Transverse colon (tissue), 4 donors: ENCODE measurements at regions not wholly inside any gene's neighbourhood (a gene's known extent, or its start where the extent isn't known, plus 50 kb on each side); places are given as distances from the start of the nearest gene placed in this dataset.

Experiments
- DNase-seq: peaks from one replicate; pipeline ENCODE4 v3.0.0-alpha.2; 2019
- H3K27ac ChIP-seq, 4 donors: fragments of 200-600 bp; sonication (generic); 2 replicates each; pipeline ENCODE4 v1.5.1; 2016 to 2018; ENCODE audit warnings: inconsistent platforms in 4 of 4
- H3K27me3 ChIP-seq: fragments of 200-600 bp; sonication (generic); 2 replicates; pipeline ENCODE4 v1.5.1; 2017; ENCODE audit warnings: inconsistent platforms
- H3K36me3 ChIP-seq, 4 donors: fragments of 200-600 bp; sonication (generic); 2 replicates each; pipeline ENCODE4 v1.5.1; 2017 to 2019; ENCODE audit warnings: inconsistent platforms in 4 of 4
- H3K4me1 ChIP-seq, 4 donors: fragments of 200-600 bp; sonication (generic); 2 replicates each; pipeline ENCODE4 v1.5.1; 2017 to 2020; ENCODE audit warnings: inconsistent platforms in 4 of 4
- H3K4me3 ChIP-seq, 4 donors: fragments of 200-600 bp; sonication (generic); 1 replicate in 1 of 4; 2 replicates in 3 of 4; pipeline versions ENCODE4 v1.5.1 to v1.6.1; 2017 to 2019; ENCODE audit warnings: inconsistent platforms in 4 of 4
- H3K9me3 ChIP-seq, 2 donors: fragments of 200-600 bp; sonication (generic); 2 replicates each; pipeline ENCODE4 v1.5.1; 2017 to 2019; ENCODE audit warnings: inconsistent platforms in 2 of 2
- EP300 ChIP-seq: sonication (generic); formaldehyde crosslinking; IDR thresholded peaks from one replicate; pipeline ENCODE4 v1.6.1; 2017; ENCODE audit warnings: antibody characterized with exemption, low read depth
- POLR2A ChIP-seq: fragments of 450-650 bp; IDR thresholded peaks from one replicate; pipeline ENCODE4 v1.6.1; 2016; ENCODE audit warnings: antibody characterized with exemption, mild to moderate bottlenecking, moderate library complexity
- POLR2AphosphoS5 ChIP-seq, 3 donors: sonication (generic); formaldehyde crosslinking; IDR thresholded peaks; one replicate each; pipeline ENCODE4 v1.6.1; 2016; ENCODE audit warnings: antibody characterized with exemption in 3 of 3
- WGBS, 2 donors: methylation state at CpG; one replicate each; pipeline ENCODE4 v1.1.5; 2018; ENCODE audit warnings: low coverage in 1 of 2; 5-methylcytosine and 5-hydroxymethylcytosine counted together
- in situ Hi-C, 4 donors: fragments of 200-750 bp; cut with MboI; loops; one replicate each; pipeline versions ENCODE4 v1.15.0 to v1.15.1; 2017; ENCODE audit warnings: low sequenced_read_pairs in 3 of 4, low pct_ligation_motif_present in 1 of 4, low pct_unique_long_range_greater_than_20kb in 1 of 4
- intact Hi-C: fragments of 100-400 bp; cut with DNase I; formaldehyde crosslinking; loops from one replicate; pipeline ENCODE4 v1.15.1; 2023; ENCODE audit warnings: low total_unique reads
- TF ChIP-seq, protein P1 (sequence below), 5 experiments: fragments of 200-600 bp in 3 of 5; fragments of 450-650 bp in 2 of 5; sonication (generic) in 3 of 5; IDR thresholded peaks; 1 replicate in 2 of 5; 2 replicates in 3 of 5; pipeline ENCODE4 v1.5.1; 2016 to 2017; ENCODE audit warnings: antibody characterized with exemption in 5 of 5, inconsistent platforms in 3 of 5, mild to moderate bottlenecking in 2 of 5, moderate library complexity in 1 of 5

DNA sequence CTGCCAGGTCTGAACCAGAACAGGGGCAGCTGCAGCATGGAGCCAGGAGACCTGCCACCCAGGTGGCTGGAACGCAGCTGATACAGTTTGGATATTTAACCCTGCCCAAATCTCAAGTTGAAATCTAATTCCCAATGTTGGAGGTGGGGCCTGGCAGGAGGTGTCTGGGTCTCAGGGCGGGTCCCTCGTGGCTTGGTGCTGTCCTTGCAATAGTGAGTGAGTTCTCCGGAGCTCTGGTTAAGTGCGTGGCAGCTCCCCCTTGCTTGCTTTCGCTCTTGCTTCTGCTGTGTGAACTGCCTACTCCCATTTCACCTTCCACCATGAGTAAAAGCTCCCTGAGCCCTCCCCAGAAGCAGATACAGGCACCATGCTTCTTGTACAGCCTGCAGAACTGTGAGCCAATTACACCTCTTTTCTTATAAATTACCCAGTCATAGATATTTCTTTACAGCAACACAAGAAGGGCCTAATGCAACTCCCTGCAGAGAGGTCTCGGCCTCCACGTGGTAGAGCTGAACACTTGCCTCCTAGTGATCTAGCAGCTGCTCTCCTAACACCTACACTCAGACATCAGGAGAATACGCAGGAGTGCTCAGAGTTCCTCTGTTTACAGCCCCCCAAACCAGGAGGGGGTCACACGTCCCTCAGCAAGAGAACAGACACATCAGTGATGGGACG is 203.7 kb downstream of the CTTN start:
- no peaks in the 10 kb centered on the region for H3K9me3 ChIP-seq
- intact Hi-C loops (no loop called here), in situ Hi-C loops (no loop called here)
- TF ChIP-seq EP300 (no peak), POLR2AphosphoS5 (IDR thresholded peaks at IDR 0.05) (no peak), POLR2A (no peak)
- TF ChIP-seq, protein P1, sequence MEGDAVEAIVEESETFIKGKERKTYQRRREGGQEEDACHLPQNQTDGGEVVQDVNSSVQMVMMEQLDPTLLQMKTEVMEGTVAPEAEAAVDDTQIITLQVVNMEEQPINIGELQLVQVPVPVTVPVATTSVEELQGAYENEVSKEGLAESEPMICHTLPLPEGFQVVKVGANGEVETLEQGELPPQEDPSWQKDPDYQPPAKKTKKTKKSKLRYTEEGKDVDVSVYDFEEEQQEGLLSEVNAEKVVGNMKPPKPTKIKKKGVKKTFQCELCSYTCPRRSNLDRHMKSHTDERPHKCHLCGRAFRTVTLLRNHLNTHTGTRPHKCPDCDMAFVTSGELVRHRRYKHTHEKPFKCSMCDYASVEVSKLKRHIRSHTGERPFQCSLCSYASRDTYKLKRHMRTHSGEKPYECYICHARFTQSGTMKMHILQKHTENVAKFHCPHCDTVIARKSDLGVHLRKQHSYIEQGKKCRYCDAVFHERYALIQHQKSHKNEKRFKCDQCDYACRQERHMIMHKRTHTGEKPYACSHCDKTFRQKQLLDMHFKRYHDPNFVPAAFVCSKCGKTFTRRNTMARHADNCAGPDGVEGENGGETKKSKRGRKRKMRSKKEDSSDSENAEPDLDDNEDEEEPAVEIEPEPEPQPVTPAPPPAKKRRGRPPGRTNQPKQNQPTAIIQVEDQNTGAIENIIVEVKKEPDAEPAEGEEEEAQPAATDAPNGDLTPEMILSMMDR (IDR thresholded peaks at IDR 0.05), result no peak
- H3K4me1 ChIP-seq, result no peaks in the 10 kb centered on the region
- DNase-seq, result no peak
- no peaks in the 10 kb centered on the region for H3K27me3 ChIP-seq
- no peaks in the 10 kb centered on the region for H3K36me3 ChIP-seq
- H3K27ac ChIP-seq, result no peak overlapping the region
- WGBS, 2 donors, result 75 to 77% methylated on average over 4 to 11 of the region's 11 CpGs
- H3K4me3 ChIP-seq, result no peak overlapping the region

- TF ChIP-seq POLR2A (no peak), POLR2AphosphoS5 (IDR thresholded peaks at IDR 0.05) (no peak), EP300 (no peak)
- TF ChIP-seq, protein P1 (IDR thresholded peaks at IDR 0.05), result no peak
- intact Hi-C loops, result no loop called here
- WGBS, 2 donors, result 75 to 80% methylated on average over 2 to 10 of the region's 10 CpGs
- no peaks in the 10 kb centered on the region for H3K36me3 ChIP-seq
- no peaks in the 10 kb centered on the region for H3K4me1 ChIP-seq
- H3K27ac ChIP-seq, result no peak overlapping the region
- no peaks in the 10 kb centered on the region for H3K27me3 ChIP-seq
- H3K4me3 ChIP-seq, result no peak overlapping the region
- no peaks in the 10 kb centered on the region for H3K9me3 ChIP-seq
- DNase-seq, result no peak
- in situ Hi-C loops, result no loop called here
Observed at GRCh38 chr11:70603114-70603755, 204.9 kb downstream of the CTTN start.

DNA sequence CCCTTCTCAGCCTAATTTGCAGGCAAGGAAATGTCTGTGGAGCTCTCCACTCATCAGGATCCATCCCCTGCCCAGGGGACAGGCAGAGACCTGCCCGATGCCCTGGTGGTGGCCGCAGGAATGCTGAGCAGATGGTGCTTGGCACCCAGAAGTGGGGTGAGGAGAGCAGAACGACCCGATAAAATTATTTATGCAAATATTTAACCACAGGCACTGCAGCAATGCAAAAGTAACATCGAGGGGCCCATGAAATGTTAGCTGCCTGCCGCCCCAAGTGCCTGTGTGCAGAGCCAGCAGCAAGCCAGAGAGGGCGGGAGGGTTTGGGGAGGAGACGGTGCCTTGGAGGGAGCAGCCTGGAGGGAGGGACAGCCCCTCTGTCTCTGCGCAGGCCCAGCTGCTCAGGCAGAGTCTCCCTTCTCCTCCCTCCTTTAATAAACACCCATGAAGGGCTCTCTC is 205.5 kb downstream of the CTTN start:
- TF ChIP-seq EP300, result no peak
- TF ChIP-seq POLR2AphosphoS5 (IDR thresholded peaks at IDR 0.05), result no peak
- TF ChIP-seq, protein P1 (IDR thresholded peaks at IDR 0.05), result no peak
- TF ChIP-seq POLR2A, result no peak
- in situ Hi-C loops, result no loop called here
- H3K27ac ChIP-seq, result no peak overlapping the region
- no peaks in the 10 kb centered on the region for H3K9me3 ChIP-seq
- intact Hi-C loops, result no loop called here
- H3K27me3 ChIP-seq, result no peaks in the 10 kb centered on the region
- no peaks in the 10 kb centered on the region for H3K4me1 ChIP-seq
- 70% methylated on average over 9 of the region's 9 CpGs; no CpG with 5 or more reads in 1 of the 2 donors for WGBS, 2 donors
- H3K36me3 ChIP-seq, result no peaks in the 10 kb centered on the region
- no peak for DNase-seq
- H3K4me3 ChIP-seq, result no peak overlapping the region

DNA sequence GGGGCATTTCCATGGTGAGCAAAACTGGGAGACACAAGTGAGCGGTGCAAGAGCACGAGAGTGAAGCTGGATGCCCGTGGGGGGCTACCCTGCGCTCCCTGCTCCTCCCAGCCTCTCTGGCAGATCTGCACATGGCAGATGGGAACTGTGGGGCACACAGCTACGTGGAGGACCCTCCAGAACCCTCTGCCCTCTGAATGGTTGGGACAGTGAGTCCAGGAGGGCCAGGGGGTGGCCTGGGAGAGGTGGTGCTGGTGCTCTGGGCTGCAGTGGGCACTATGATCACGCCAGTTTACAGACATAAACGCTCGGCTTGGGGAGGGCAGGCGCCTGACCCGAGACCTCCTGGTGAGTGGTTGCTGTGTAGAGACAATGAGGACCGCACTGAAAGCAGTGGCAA is 205.9 kb downstream of the CTTN start:
- no peaks in the 10 kb centered on the region for H3K4me1 ChIP-seq
- WGBS, 2 donors, result 82% methylated on average over 11 of the region's 11 CpGs; no CpG with 5 or more reads in 1 of the 2 donors
- H3K36me3 ChIP-seq, result no peaks in the 10 kb centered on the region
- H3K9me3 ChIP-seq, result no peaks in the 10 kb centered on the region
- H3K27me3 ChIP-seq, result no peaks in the 10 kb centered on the region
- H3K27ac ChIP-seq, result no peak overlapping the region
- intact Hi-C loops, result no loop called here
- DNase-seq, result no peak
- in situ Hi-C loops, result no loop called here
- no peak for TF ChIP-seq POLR2AphosphoS5 (IDR thresholded peaks at IDR 0.05)
- TF ChIP-seq EP300, result no peak
- TF ChIP-seq, protein P1 (IDR thresholded peaks at IDR 0.05), result no peak
- no peak for TF ChIP-seq POLR2A
- H3K4me3 ChIP-seq, result no peak overlapping the region
